ENCODE measurements at regions not wholly inside any gene's neighbourhood (a gene's known extent, or its start where the extent isn't known, plus 50 kb on each side); places are given as distances from the start of the nearest gene placed in this dataset.

DNA sequence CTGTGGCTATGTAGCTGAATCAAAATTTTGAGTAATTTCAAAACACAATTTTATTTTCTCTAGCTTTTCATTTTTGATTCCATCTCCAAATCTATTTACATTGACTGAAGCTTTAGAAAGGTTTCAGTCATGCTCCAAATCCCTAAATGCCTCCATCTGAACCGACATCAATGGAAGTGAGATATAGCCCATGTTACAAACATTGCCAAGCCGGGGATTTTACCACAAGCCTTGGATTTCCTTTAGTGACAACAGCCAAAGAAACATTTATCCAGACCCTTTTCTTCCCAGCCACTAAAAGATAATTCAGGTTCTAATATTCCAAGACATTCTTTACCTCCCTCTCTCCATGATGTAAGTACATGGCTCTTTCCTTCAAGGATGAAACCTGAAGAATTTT lies 1087.7 kb upstream of the SEMA6A start:
- H3K4me3 Mint-ChIP-seq (ENCODE audit: low read depth, unreplicated experiment), result no peak overlapping the region
- no peak for DNase-seq
- no peaks in the 10 kb centered on the region for H3K36me3 Mint-ChIP-seq (ENCODE audit: insufficient read depth, unreplicated experiment)
- no TSS peak for BruUV-seq (replicated peaks)
- intact Hi-C loops (cut with micrococcal nuclease; ENCODE audit: unreplicated experiment), result no loop called here
- CTCF ChIA-PET, result no interaction called here
- TF ChIP-seq, protein P1, sequence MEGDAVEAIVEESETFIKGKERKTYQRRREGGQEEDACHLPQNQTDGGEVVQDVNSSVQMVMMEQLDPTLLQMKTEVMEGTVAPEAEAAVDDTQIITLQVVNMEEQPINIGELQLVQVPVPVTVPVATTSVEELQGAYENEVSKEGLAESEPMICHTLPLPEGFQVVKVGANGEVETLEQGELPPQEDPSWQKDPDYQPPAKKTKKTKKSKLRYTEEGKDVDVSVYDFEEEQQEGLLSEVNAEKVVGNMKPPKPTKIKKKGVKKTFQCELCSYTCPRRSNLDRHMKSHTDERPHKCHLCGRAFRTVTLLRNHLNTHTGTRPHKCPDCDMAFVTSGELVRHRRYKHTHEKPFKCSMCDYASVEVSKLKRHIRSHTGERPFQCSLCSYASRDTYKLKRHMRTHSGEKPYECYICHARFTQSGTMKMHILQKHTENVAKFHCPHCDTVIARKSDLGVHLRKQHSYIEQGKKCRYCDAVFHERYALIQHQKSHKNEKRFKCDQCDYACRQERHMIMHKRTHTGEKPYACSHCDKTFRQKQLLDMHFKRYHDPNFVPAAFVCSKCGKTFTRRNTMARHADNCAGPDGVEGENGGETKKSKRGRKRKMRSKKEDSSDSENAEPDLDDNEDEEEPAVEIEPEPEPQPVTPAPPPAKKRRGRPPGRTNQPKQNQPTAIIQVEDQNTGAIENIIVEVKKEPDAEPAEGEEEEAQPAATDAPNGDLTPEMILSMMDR (IDR thresholded peaks at IDR 0.05; ENCODE audit: unreplicated experiment), result no peak
- peaks cover 12% of the 10 kb centered on the region for H3K9me3 Mint-ChIP-seq (ENCODE audit: low read depth, unreplicated experiment)
- H3K4me1 Mint-ChIP-seq (ENCODE audit: low read depth, unreplicated experiment), result no peaks in the 10 kb centered on the region
- no peak overlapping the region for H3K27ac Mint-ChIP-seq (ENCODE audit: unreplicated experiment)
- H3K27me3 Mint-ChIP-seq (ENCODE audit: unreplicated experiment), result no peaks in the 10 kb centered on the region

DNA sequence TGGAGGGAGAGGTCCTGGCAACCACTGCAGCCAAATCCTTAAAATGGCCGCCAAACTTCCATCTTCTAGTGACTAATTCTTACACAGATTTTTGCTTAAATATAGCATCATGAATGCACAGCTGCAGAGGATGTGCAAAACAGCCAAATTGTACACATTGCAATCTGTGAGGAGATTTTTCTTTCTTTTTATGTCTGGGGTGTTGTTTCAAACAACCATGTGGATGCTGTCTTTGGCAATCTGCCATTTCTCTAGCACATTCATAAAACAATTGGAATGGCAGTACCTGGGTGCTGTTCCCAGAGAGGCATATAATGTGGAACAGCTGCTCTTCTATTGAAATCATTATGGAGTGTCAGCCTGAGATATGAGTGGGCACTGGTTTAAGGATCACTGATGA lies 1082.9 kb upstream of the SEMA6A start:
- CTCF ChIA-PET, result no interaction called here
- no peak for DNase-seq
- Mint-ChIP-seq H3K9me3 (ENCODE audit: low read depth, unreplicated experiment) (peaks cover 8% of the 10 kb centered on the region), H3K27ac (ENCODE audit: unreplicated experiment) (no peak overlapping the region), H3K4me3 (ENCODE audit: low read depth, unreplicated experiment) (no peak overlapping the region), H3K36me3 (ENCODE audit: insufficient read depth, unreplicated experiment) (no peaks in the 10 kb centered on the region), H3K4me1 (ENCODE audit: low read depth, unreplicated experiment) (no peaks in the 10 kb centered on the region), H3K27me3 (ENCODE audit: unreplicated experiment) (no peaks in the 10 kb centered on the region)
- TF ChIP-seq, protein P1 (IDR thresholded peaks at IDR 0.05; ENCODE audit: unreplicated experiment), result no peak
- no TSS peak for BruUV-seq (replicated peaks)
- intact Hi-C loops (cut with micrococcal nuclease; ENCODE audit: unreplicated experiment), result no loop called here

DNA sequence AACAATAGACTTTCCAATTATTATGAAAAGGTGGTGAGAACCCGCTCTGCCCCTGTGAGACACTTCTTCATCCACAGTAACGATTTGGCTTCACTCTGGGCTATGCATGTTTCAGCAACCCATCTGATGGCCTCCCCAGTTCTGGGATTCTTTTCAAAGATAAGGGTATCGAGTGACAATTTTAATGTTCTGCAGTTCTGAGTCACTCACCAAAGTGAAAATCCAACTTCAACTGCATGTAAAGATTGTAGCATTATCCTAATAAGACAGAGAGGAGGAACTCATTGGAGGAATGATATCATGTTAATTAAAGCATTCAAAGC lies 1078.3 kb upstream of the SEMA6A start:
- BruUV-seq (replicated peaks), result no TSS peak
- Mint-ChIP-seq H3K4me1 (ENCODE audit: low read depth, unreplicated experiment) (peaks cover 9% of the 10 kb centered on the region), H3K27ac (ENCODE audit: unreplicated experiment) (no peak overlapping the region), H3K36me3 (ENCODE audit: insufficient read depth, unreplicated experiment) (no peaks in the 10 kb centered on the region), H3K27me3 (ENCODE audit: unreplicated experiment) (no peaks in the 10 kb centered on the region), H3K9me3 (ENCODE audit: low read depth, unreplicated experiment) (peaks cover 4% of the 10 kb centered on the region), H3K4me3 (ENCODE audit: low read depth, unreplicated experiment) (no peak overlapping the region)
- DNase-seq, result no peak
- intact Hi-C loops (cut with micrococcal nuclease; ENCODE audit: unreplicated experiment), result loop anchor here (5.0 kb wide), 1 partner anchor 196 kb away; no protein-coding TSS in a partner anchor
- CTCF ChIA-PET, result no interaction called here
- TF ChIP-seq, protein P1 (IDR thresholded peaks at IDR 0.05; ENCODE audit: unreplicated experiment), result no peak

DNA sequence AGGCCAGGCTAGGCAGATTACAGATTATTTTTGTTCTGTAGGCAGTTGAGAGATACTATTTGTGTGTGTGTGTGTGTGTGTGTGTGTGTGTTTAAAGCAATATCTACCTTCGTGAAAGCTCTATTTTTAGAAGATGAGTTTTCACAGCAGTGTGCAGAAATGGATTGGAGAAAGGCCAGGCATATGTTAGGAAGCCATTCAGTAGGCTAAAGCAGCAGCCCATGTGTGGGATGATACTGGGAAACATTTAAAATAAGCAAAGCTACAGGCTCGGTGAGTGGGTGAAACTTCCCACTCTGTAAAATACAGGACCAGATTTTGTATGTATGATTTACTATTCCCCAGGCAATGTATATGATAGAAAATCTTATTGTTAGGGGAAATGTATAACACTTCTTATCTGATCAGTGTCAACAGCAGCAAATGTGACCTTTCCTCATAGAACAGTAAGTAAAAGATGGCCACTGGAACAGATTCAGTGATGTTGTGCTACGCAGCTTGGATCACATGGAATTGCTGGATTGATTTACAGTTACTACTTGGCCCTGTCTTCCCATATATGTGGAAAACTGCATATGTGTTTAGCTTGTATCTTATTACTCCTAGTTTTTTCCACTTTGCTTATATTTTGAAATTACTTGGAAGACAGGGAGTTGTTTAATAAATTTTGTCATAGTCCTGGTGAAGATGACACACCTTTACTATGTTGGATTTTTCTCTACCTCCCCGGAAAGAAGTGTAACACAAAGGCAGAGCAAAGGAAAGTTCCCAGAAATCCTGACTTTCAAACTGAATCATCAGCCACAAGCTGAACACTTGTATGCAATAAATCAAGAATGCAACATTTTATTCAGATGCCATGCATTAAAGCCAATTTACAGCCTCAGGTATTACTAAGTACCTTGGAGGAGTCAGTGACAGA lies 1077.7 kb upstream of the SEMA6A start:
- Mint-ChIP-seq H3K36me3 (ENCODE audit: insufficient read depth, unreplicated experiment) (no peaks in the 10 kb centered on the region), H3K27me3 (ENCODE audit: unreplicated experiment) (no peaks in the 10 kb centered on the region), H3K27ac (ENCODE audit: unreplicated experiment) (no peak overlapping the region), H3K9me3 (ENCODE audit: low read depth, unreplicated experiment) (no peaks in the 10 kb centered on the region), H3K4me1 (ENCODE audit: low read depth, unreplicated experiment) (peaks cover 9% of the 10 kb centered on the region), H3K4me3 (ENCODE audit: low read depth, unreplicated experiment) (no peak overlapping the region)
- no peak for DNase-seq
- intact Hi-C loops (cut with micrococcal nuclease; ENCODE audit: unreplicated experiment), result loop anchor here (5.0 kb wide), 1 partner anchor 195 kb away; no protein-coding TSS in a partner anchor
- CTCF ChIA-PET, result no interaction called here
- BruUV-seq (replicated peaks), result no TSS peak
- TF ChIP-seq, protein P1 (IDR thresholded peaks at IDR 0.05; ENCODE audit: unreplicated experiment), result no peak
